ENCODE measurements at regions not wholly inside any gene's neighbourhood (a gene's known extent, or its start where the extent isn't known, plus 50 kb on each side); places are given as distances from the start of the nearest gene placed in this dataset.

DNA sequence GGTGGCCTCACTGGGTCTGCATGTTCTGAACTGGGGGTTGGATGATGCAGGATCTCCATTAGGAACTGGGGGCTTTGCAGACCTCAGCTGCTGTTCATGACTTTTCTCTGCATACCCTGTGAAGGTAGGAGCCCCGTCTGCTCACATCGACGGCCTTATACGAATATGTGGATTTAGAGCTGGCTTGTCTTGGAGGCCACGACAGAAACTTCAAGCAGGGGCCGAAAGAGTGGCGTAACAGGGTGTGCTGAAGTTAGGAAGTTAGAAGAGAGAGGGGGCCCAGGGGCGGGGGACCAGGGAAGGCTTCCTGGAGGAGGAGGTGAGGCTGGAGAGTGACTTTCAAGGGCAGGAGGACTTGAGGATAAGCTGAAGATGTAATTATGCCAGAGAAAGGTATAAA, 144.9 kb downstream of the TSN start:
- DNase-seq: no peak

DNA sequence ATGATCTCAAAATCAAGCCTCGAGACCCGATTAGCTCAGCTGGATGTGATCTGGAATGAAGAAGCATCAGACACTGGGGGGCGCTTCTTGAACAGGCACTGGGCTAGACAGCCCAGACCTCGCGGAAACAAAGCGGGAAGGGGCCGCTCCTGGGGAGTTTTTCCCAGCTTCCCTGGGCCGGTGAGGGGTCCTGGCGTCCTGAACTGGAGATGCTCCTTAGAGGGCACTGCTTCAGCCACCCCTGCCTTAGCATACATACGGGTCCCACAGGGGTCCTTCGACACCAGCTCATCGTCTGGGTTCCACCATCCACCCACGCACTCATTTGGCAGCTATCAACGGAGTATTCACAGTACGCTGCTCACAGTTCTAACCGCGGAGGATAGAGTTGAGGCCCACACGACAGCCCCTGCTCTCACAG, 146.7 kb downstream of the TSN start:
- DNase-seq: peak; percentile 9

DNA sequence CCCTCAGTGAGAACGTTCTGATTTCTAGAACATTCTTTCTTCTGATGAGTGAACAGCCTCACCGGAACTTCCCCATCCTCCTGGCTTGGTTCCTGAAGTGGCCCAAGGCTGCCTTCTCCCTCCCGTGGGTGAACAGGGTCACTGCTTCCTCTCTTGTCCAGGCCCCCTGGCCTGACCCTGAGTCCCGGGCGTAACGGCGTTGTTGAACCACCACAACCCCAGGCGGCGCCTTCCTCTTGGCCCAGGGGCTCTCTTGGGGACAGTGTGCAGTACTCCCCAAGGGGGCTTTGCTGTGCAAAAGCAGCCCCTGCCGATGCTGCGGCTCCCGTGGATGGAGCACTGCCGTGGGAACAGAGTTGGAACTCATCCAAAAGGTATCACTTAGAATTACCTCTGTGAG, 147.2 kb downstream of the TSN start:
- no peak for DNase-seq

DNA sequence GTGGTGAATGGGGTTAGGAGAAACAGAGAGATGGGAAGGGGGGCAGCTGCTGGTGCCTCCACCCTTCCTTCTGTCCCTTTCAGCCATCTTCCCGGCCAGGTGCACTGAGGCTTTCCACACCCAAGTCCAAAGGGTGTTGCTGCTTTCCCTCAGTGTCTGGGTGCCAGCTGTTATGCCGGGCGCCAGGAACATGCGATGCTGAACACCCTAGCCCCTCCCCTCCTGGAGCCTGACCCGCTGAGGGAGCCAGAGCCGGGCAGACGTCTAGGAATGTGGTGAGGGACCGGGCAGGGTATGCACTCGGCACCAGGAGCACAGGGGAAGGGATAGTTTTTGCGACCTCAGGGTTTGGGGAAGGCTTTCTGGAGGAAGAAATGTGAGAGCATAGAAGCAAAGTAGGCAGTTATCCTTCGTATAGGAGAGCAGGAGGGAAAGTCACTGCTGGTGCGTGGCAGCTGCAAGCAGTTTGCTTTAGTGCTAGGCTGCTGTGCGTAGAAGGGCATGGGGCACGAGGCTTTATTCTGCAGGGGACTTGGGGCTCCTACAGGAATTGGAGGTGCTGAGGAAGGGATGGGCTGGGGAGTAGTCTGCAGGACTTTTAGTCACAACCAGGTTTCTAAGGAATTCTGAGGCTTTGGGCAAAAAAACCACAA, 147.7 kb downstream of the TSN start:
- DNase-seq: peak; percentile 15

DNA sequence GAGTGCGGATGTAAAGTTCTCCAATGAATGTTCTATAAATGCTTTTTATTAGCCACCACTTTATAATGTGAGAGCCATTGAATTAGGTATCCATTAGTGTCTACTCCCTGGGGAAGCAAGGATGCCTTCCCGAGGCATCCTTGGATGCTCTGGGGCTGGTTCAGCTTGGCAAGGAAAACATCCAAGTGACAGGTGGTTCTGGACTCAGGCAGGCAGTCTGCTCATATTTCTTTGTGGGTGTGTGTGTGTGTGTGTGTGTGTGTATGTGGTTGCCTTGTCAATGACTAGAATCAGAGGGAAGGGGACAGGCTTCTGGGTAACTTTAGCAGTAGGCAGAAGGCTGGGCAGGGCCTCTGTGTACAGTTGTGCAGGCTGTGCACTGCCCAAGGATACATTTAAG, 149.2 kb downstream of the TSN start:
- no peak for DNase-seq

DNA sequence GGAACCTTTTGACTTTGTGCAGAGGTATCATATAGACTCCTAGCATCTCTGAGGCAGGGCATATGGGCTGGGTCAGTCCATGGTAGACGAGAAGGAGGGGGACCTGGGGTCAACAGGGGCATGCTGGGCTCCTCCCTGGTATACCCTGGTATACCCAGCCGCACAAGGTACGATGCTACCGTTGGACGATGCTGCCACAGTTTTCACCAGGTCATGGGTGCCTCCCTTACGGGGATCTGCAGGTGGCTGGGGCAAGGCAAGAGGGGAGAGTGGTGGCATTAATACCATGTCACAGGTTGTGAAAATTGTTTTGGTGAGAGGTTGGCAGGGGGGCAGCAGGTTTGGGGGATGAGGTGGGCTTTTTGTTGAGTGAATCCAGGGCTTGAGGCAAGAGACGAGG, 149.8 kb downstream of the TSN start:
- no peak for DNase-seq

DNA sequence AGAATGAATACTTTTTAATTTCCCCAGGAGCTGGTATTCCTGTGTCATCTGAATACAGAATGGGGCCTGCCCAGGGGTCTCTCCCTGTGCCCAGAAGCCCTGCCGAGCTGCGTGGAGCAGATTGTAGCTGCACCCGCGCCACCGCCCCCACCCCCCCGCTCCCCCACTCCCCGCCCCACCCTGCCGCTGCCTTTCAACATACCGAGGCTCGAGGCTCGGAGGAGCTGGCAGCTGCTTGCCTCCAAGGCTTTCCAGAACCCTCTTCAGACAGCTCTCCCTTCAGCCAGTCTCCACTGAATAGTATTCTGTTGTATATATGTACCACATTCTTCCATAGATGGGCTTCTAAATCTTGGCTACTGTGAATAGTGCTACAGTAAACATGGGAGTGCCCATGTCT, 150.7 kb downstream of the TSN start:
- DNase-seq: no peak

DNA sequence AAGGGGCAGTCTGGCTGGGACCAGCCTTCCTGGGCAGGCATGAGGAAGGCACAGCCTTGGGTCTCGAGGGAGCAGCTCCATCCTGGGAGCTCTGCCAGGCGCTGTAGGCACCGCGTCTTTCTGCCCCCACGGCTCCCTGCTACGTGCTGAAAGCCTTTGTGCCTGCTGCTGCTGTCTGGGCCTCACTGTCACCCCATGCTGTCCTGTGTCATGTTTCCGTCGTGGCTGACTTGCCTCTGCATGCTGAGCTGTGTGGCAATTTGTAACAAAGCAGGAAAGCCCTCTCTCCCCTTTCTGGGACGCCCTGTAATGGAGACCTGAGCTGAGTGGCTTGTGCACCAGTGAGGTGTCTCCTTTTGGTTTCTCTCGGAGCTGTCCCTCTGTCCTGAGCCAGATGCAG, 152.5 kb downstream of the TSN start:
- DNase-seq: no peak

DNA sequence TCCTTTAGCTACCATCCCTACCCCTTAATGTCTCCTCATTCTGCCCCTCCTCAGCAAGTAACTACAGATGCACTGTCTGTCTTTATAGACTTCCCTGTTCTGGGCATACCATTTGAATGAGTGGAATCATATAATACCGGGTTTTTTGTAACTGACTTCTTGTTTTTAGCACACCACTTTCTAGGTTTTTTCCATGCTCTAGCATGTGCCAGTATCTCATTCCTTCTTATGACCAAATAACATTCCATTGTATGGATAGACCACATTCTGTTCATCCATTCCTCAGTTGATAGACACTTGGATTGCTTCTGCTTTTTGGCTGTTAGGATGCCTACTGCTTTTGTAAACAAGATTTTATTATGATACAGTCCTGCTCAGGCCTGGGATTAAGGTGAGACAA, 154.7 kb downstream of the TSN start:
- peak; percentile 21 for DNase-seq

DNA sequence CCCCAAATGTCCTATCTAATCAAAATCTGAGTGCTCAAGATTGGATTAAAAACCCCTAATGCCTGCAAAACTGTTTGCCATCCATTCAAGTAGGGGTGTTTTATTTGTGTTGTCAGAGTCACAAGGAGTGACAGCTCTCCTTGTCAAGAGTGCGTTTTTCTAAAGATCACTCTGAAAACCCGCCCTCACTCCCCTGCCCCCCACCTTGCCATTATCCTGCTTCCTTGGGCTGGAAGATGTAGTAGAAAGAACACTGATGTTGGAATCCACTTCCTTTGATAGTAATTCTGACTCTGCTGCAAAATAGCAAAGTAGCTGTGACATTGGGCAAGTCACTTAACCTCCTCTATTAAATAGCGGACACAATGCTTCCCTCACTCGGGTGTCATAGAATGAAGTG, 155.6 kb downstream of the TSN start:
- DNase-seq: no peak

DNA sequence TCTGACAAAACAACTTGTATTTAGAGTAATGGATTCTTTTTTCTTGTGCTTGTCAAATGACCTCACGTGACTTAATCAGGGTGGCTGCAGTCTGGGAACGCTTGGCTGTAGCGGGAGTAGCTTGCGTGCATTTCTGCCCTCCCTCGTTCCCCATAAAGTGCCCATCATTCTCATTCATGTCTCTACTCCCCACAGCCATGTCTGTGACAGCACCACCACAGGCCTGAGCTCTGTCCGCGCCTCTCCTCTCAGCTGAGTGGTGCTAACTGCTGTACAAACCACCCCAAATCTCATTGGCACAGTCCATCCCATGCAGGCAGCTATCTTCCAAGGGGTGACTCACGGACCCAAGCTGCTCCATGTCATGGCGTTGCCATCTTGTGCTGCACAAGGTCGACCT, 161.7 kb downstream of the TSN start:
- no peak for DNase-seq

DNA sequence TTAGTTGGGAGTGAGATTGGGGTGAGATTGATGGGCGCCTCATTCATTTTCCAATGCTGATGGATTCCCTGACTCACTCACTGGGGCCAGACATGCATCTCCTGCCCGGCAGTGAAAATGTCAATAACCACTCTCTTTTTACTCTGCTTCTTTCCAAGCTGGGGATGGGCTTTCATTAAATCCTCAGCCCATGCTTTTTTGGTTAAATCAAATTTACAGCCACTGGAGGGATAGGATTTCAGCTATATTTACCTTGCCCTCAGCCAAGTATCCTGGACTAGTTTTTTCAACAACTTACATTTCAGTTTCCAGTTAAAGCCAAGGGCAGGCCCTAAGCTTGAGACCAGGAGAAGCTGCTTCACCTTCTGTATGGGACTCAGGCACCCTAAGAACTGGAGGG, 162.8 kb downstream of the TSN start:
- DNase-seq: no peak

DNA sequence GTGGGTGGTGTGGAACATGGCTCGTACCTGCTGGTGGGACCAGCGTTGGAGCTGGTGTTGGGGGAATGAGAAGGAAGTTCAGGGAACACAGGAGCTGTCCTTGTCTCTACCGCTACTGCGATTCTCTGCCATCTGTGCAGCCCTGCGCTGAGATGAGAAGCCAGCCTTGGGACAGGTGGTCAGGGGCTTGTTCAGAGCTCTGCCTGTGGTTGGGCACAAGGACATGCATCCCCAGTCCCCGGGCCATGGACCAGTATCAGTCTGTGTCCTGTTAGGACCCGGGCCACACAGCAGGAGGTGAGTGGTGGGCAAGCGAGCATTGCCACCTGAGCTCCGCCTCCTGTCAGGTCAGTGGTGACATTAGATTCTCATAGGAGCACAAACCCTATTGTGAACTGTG, 164.4 kb downstream of the TSN start:
- no peak for DNase-seq

DNA sequence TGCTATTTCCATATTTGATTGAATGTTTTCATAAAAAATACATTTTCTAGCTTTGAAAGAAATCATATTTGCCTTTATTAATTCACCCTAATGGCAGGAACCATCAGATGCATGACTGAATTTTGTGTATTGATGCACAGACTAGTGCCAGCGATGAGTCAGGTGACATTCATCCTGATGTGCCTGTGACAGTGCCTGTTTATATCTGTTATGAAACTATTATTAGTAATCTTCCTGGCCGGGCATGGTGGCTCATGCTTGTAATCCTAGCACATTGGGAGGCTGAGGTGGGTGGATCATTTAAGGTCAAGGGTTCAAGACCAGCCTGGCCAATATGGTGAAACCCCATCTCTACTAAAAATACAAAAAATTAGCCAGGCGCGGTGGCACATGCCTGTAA, 170.0 kb downstream of the TSN start:
- no peak for DNase-seq

DNA sequence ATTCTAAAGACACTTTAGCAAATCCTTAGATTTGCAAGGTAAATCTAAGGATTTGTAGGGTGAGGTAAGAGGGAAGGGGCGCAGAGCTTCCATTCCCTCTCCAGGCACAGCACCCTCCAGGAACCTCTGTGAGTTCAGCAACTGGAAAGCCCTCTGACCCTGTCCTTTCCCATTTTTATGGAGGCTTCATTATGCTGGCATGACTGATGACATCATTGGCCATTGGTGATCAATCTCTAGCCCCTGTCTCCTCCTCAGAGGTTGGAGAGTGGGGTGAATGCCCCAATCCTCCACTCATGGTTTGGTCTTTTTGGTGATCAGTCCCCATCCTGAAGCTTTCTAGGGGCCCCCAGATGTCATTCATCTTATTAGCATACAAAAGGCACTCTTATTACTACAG, 187.8 kb downstream of the TSN start:
- no peak for DNase-seq

DNA sequence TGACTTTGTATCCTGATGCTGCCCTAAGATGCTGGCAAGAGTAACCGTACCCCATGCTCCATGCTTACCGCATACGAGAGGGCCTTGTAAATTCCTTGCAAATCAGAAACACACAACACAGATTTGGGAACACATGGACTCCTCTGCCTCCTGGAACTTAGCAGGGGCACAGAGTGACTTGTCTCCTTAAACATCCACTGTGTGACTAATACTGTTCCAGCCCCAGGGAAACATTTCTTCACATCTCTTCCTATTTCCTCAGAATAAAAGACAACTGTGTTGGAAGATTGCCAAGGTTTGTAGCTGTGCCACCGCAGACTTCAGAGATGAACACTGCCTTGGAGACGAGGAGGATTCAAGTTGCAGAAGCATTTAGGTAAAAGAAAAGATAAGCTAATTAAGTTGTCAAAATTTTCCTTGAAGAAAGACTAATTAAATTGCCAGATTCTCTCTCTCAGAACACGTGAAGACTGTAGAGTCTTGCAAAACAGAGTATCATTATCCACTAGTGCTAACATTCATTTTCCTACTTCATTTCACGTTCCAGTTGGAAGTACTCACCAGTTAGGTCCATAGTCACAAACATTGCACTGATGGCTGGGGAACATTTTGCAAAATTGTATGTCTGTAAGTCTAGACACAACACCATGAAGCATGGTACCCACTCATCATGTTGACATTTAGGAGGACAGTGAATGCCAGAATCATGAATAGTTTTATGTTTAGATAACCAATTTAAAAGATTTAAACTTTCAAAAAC, 188.8 kb downstream of the TSN start:
- DNase-seq: peak; percentile 92

DNA sequence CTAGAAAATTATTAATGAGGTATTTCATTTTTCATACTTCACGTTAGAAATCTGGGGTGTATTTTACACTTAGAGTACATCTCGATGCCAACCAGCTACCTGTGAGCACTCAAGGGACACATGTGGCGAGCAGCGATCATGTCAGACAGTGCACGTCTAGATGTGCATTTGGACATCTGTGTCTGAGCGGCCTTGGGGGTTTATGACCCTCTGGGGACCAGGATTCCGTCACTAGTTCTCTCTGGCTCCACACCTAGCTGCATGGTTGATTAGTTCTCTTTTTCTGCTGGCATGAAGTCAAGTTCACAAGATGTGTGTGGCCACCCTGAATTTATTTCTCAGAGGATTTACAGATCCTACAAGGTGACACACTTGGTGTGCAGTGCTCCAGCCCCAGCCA, 192.2 kb downstream of the TSN start:
- no peak for DNase-seq

DNA sequence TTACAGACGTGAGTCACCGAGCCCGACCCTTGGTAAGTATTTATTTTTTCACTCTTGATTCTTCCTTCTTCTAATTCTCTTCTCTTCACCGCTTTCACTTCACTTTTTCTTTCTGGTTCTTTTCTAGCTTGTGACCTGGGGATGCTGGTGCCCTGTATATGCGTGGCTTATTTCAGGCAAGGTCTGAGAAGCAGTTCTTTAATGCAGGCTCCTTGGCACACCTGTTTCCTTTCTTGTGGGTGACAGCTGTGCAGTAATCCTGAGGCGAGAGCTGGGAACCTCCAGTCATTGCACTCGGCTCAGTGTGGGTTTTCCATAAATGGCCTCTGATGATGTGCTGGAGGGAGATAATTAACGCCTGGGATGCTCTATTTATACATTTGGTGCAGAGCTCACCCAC, 193.8 kb downstream of the TSN start:
- DNase-seq: no peak

DNA sequence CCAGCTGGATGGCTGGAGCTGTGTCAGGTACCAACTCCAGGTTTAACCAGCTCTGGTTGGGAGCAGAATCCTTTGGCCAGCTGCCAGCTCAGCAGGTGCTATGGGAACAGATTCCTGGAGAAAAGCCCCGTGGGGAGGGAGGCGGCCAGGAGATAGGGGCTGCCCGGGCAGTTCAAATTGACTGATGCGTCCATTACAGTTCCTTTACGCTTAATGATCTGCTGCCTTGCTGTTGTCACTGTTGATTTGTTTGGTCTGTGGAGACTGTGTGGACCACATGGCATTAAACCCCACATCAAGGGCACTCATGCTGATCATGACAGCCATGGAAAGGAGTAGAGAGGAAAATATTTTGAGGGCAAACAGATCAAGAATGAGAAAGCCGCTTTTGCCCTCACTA, 200.0 kb downstream of the TSN start:
- no peak for DNase-seq

DNA sequence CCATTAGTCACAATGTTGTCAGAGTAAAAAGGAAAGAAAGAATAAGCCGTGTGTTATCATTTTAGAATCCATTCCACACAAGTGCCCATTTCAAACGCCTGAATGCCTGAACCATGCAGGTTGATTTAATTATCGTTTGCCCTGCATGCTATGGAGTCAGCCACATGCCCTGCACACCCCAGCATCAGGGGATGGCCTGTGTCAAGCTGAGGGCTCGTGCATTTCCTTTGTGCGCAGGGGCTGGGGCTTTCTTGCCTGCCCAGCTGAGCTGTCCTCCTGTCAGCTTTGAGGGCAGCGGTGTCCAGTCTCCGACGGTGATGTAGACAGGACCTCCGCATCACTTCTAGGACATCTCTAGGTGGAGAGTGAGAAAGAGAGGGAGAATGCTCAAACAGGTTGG, 200.4 kb downstream of the TSN start:
- DNase-seq: no peak

DNA sequence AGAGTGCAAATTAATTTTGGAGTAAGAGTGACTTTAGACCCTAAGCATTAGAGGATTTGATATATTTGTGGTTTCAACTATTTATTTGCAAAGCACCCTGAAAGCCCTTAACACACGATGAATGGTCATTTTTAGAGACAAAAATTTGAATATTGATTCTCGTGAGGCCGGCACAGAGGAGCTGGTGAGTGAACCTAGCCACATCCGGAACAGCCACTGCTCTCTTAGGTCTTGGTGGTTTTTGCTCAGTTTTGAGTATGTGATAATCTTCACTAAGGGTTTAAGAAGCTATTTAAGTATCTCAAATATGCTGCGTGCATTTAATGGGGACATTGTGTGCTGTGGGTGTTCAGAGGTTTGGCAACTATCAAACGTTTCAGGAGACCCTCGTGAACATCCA, 204.8 kb downstream of the TSN start:
- no peak for DNase-seq

DNA sequence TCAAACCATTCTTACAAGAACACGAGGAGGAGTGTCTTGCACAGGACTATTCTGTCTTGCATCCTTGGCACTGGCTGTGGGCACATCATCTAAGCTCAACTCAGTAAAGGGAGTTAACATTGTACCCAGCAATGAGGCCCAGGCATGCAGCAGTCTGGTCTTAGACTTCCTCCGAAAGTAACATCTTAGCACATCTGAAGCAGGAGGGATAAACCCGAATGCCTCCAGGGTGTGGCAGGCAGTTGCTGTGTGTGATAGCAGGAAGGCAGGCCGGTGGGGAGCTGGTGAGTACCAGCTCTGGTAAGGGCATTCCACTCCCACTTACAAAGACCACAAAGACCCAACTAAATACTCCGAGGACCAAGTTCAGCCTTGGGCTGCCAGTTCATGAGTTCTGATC, 206.3 kb downstream of the TSN start:
- DNase-seq: no peak

DNA sequence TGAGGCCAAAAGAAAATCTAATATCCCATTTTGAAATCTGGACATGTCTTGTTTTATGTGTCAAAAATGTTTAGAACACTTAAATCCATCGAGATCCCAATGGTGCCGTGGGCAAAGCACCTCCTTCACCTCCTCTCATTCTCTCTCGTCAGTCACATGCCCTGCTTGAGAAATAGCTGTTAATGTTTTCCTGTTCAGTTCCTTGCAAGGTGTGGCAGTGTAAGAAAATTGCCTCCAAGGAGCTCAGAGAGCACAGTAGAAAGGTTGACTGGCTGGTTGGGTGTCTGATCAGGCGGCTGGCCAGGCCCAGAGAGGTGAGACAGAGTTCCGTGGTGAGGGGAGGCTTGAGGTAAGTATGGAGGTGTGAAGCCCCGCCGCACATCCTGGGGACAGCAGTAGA, 210.2 kb downstream of the TSN start:
- DNase-seq: no peak

DNA sequence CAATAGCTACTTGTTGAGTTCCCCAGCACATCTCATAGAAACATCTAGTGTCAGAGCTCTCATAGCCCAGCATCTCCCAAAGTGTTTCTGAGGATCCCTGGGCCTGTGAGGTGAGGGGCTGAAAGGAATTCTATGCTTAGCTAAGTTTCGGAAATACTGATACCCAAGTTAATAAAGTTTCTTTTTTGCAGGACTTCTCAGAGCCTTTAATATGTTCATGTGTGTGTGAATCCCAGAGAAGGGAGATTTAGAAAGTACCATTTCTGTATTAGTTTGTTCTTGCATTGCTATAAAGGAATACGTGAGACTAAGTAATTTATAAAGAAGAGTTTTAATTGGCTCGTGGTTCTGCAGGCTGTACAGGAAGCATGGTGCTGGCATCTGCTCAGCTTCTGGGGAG, 211.2 kb downstream of the TSN start:
- no peak for DNase-seq

DNA sequence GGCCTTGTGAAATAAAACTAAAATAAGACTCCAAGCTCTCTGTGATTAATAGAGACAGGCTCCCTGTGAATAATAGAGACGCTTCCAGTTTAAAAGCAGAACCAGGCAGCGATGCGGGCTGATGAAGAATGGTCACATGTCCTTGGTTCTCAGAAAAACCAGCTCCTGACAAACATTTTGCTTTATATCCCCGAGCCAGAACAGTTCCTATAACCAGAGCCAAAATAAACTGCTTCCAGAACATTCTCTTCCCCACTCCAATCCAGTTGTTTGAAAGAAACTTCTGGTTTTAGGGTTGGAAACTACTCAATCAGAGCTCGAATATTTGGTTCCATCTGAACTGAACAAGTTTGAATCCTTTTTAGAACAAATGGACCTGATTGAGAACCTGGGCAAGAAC, 213.7 kb downstream of the TSN start:
- no peak for DNase-seq

Data from fibroblast of upper back skin (primary cell).